Neutrophil (primary cell): ENCODE measurements at regions not wholly inside any gene's neighbourhood (a gene's known extent, or its start where the extent isn't known, plus 50 kb on each side); places are given as distances from the start of the nearest gene placed in this dataset.

Source experiments
- H3K27ac ChIP-seq: fragments of 200-600 bp; sonication (generic); 2 replicates; pipeline ENCODE4 v1.5.1; 2016; ENCODE audit warnings: mild to moderate bottlenecking, moderate library complexity
- H3K27me3 ChIP-seq: fragments of 200-600 bp; sonication (generic); 2 replicates; pipeline ENCODE4 v1.6.0; 2016; ENCODE audit warnings: mild to moderate bottlenecking
- H3K36me3 ChIP-seq: fragments of 200-600 bp; sonication (generic); 2 replicates; pipeline ENCODE4 v1.5.1; 2017
- H3K4me1 ChIP-seq, 2 experiments: fragments of 200-600 bp in 1 of 2; sonication (generic) in 1 of 2; 1 replicate in 1 of 2; 2 replicates in 1 of 2; pipeline versions ENCODE4 v1.5.1 to v1.6.1; 2013 to 2016; ENCODE audit warnings: low read depth in 1 of 2, low read length in 1 of 2, mild to moderate bottlenecking in 1 of 2, moderate library complexity in 1 of 2; ENCODE audit not compliant: control insufficient read depth in 1 of 2, insufficient read depth in 1 of 2
- H3K4me3 ChIP-seq, 2 experiments: fragments of 200-600 bp in 1 of 2; sonication (generic) in 1 of 2; 1 replicate in 1 of 2; 2 replicates in 1 of 2; pipeline ENCODE4 v1.5.1; 2013 to 2016; ENCODE audit warnings: low read depth in 1 of 2, low read length in 1 of 2, mild to moderate bottlenecking in 1 of 2, moderate library complexity in 1 of 2
- H3K9me3 ChIP-seq: fragments of 200-600 bp; sonication (generic); 2 replicates; pipeline ENCODE4 v1.5.1; 2016
- CTCF ChIP-seq: fragments of 200-600 bp; sonication (generic); IDR thresholded peaks from 2 replicates; pipeline ENCODE4 v1.5.1; 2016; ENCODE audit warnings: antibody characterized with exemption

- H3K27ac ChIP-seq = no peak overlapping the region
- H3K4me3 ChIP-seq = no peak overlapping the region
- H3K27me3 ChIP-seq = no peaks in the 10 kb centered on the region
- no peaks in the 10 kb centered on the region for H3K36me3 ChIP-seq
- no peak for TF ChIP-seq CTCF
- H3K9me3 ChIP-seq = no peaks in the 10 kb centered on the region
- no peaks in the 10 kb centered on the region for H3K4me1 ChIP-seq
These were observed 238.8 kb downstream of the OPA1 start for GRCh38 chr3:193831495-193832455.

DNA sequence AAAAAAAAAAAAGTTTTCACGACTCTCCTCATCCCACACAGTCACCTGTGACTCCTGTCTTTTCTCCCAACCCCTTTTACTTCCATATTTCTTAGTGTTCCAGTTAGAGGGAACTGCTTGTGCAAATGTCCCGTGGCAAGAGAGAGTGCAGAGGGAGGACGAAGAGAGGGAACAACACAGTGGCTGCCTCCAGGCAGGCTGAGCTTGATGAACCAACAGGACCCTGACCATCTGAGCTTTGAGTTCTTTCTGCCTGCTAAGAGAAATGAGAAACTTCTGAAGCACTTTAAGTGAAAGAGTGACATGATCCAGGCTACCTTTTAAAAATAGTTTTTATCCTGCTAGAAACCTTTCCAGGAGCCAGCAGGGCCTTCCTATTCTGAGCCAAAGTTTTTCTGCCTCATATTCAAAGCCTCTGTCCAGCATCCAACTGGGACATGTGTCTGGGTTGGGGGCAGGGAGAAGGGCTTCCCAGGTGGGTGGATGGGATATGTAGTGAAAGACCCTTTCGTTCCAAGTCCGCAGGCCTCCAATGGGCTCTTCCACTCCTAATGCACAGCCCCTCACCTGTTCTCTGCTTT is 239.9 kb downstream of the OPA1 start:
- Histone ChIP-seq H3K27ac (no peak overlapping the region), H3K4me1 (no peaks in the 10 kb centered on the region), H3K4me3 (no peak overlapping the region), H3K27me3 (no peaks in the 10 kb centered on the region), H3K9me3 (no peaks in the 10 kb centered on the region), H3K36me3 (no peaks in the 10 kb centered on the region)
- TF ChIP-seq CTCF = no peak

DNA sequence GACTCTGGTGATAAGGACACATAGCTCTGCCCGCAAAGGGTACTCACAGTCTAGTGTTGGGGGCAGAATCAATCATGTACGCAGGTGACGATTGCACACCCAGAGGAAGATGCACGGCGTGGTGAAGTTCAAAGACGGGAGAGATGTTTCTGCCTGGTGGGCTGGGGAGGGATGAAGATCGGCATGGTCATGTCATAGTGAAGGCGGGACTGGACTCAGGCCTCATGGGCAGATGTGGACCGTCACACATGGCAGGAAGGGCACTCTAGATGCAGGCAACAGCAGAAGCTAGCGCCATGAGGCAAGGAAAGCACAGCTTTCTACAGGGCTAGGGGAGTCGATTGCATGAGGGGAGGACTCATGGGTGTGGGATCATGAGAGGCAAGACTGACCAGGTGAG is 240.6 kb downstream of the OPA1 start:
- Histone ChIP-seq H3K4me3 (no peak overlapping the region), H3K9me3 (no peaks in the 10 kb centered on the region), H3K4me1 (no peaks in the 10 kb centered on the region), H3K36me3 (no peaks in the 10 kb centered on the region), H3K27ac (no peak overlapping the region), H3K27me3 (no peaks in the 10 kb centered on the region)
- no peak for TF ChIP-seq CTCF

- Histone ChIP-seq H3K4me3 (no peak overlapping the region), H3K27ac (no peak overlapping the region), H3K4me1 (no peaks in the 10 kb centered on the region), H3K9me3 (no peaks in the 10 kb centered on the region), H3K36me3 (no peaks in the 10 kb centered on the region), H3K27me3 (no peaks in the 10 kb centered on the region)
- no peak for TF ChIP-seq CTCF
These were observed 242.4 kb downstream of the OPA1 start for GRCh38 chr3:193835414-193835813.

DNA sequence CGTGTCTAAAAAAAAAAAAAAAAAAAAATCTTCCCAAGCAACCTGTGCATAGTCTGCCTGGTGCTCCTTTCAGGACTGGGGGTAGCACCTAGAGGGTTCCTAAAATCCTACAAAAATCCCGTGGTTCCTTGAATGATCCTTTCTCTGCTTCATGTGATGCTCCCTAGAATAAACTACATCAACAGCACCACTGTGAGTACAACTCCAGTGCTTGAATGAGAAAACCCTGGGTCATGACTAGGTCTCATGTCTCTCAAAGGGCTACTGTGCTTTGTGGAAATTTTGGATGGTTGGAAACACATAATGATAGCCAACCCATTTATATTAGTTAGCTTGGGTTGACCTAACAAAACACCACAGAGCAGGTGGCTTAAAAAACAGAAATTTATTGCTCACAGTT is 243.5 kb downstream of the OPA1 start:
- TF ChIP-seq CTCF = no peak

More for the DNA sequence above, 243.5 kb downstream of the OPA1 start:
- no peak overlapping the region for H3K4me3 ChIP-seq
- no peaks in the 10 kb centered on the region for H3K9me3 ChIP-seq
- H3K27ac ChIP-seq = no peak overlapping the region
- peaks cover 0 to 2% of the 10 kb centered on the region in 2 experiments for H3K4me1 ChIP-seq
- no peaks in the 10 kb centered on the region for H3K36me3 ChIP-seq
- no peaks in the 10 kb centered on the region for H3K27me3 ChIP-seq
